ENCODE measurements at regions not wholly inside any gene's neighbourhood (a gene's known extent, or its start where the extent isn't known, plus 50 kb on each side); places are given as distances from the start of the nearest gene placed in this dataset.

- Mint-ChIP-seq H3K4me1 (no peaks in the 10 kb centered on the region), H3K36me3 (no peaks in the 10 kb centered on the region), H3K9me3 (no peaks in the 10 kb centered on the region), H3K4me3 (no peak overlapping the region), H3K27ac (no peak overlapping the region), H3K27me3 (ENCODE audit: low read depth in 2 of 2) (peaks cover 13 to 22% of the 10 kb centered on the region in 2 donors)
- WGBS (ENCODE audit: insufficient coverage) = 79% methylated on average over 2 of the region's 5 CpGs
- H3K27ac ChIP-seq (ENCODE audit: low read length) = no peak overlapping the region
- no peaks in the 10 kb centered on the region for H3K36me3 ChIP-seq (ENCODE audit: control insufficient read depth, insufficient read depth, low read length)
- no peaks in the 10 kb centered on the region for H3K27me3 ChIP-seq (ENCODE audit: control insufficient read depth, insufficient read depth, low read length)
- ATAC-seq (no peak), DNase-seq (no peak)
- H3K4me3 ChIP-seq (ENCODE audit: low read length) = no peak overlapping the region
- H3K4me1 ChIP-seq (ENCODE audit: control insufficient read depth, insufficient read depth, low read length) = no peaks in the 10 kb centered on the region
- TF ChIP-seq CTCF (IDR thresholded peaks at IDR 0.05) = no peak
- H3K9me3 ChIP-seq (ENCODE audit: control insufficient read depth, insufficient read depth, low read length) = no peaks in the 10 kb centered on the region
- intact Hi-C loops (cut with micrococcal nuclease) = no loop called here
Observed at GRCh38 chr21:35562876-35563275, 497.4 kb downstream of the SETD4 start.

GRCh38 chr21:35561116-35561515 lies 499.2 kb downstream of the SETD4 start:
- no peak for TF ChIP-seq CTCF (IDR thresholded peaks at IDR 0.05)
- H3K27ac Mint-ChIP-seq = no peak overlapping the region
- peaks cover 19 to 32% of the 10 kb centered on the region in 2 donors for H3K27me3 Mint-ChIP-seq (ENCODE audit: low read depth in 2 of 2)
- Histone ChIP-seq H3K36me3 (ENCODE audit: control insufficient read depth, insufficient read depth, low read length) (no peaks in the 10 kb centered on the region), H3K4me1 (ENCODE audit: control insufficient read depth, insufficient read depth, low read length) (no peaks in the 10 kb centered on the region), H3K4me3 (ENCODE audit: low read length) (no peak overlapping the region), H3K27me3 (ENCODE audit: control insufficient read depth, insufficient read depth, low read length) (no peaks in the 10 kb centered on the region), H3K27ac (ENCODE audit: low read length) (no peak overlapping the region), H3K9me3 (ENCODE audit: control insufficient read depth, insufficient read depth, low read length) (no peaks in the 10 kb centered on the region)
- ATAC-seq (no peak), DNase-seq (no peak)
- no peaks in the 10 kb centered on the region for H3K36me3 Mint-ChIP-seq
- H3K4me1 Mint-ChIP-seq = no peaks in the 10 kb centered on the region
- 82% methylated on average over 2 of the region's 4 CpGs for WGBS (ENCODE audit: insufficient coverage)
- no peaks in the 10 kb centered on the region for H3K9me3 Mint-ChIP-seq
- no peak overlapping the region for H3K4me3 Mint-ChIP-seq
- intact Hi-C loops (cut with micrococcal nuclease) = no loop called here

- no peak overlapping the region for H3K27ac ChIP-seq (ENCODE audit: low read length)
- H3K4me3 Mint-ChIP-seq = no peak overlapping the region
- H3K27me3 Mint-ChIP-seq (ENCODE audit: low read depth in 2 of 2) = peaks cover 16 to 34% of the 10 kb centered on the region in 2 donors
- H3K4me1 ChIP-seq (ENCODE audit: control insufficient read depth, insufficient read depth, low read length) = no peaks in the 10 kb centered on the region
- no peak for TF ChIP-seq CTCF (IDR thresholded peaks at IDR 0.05)
- H3K4me3 ChIP-seq (ENCODE audit: low read length) = no peak overlapping the region
- ATAC-seq = no peak
- H3K9me3 Mint-ChIP-seq = no peaks in the 10 kb centered on the region
- no peaks in the 10 kb centered on the region for H3K36me3 Mint-ChIP-seq
- H3K9me3 ChIP-seq (ENCODE audit: control insufficient read depth, insufficient read depth, low read length) = no peaks in the 10 kb centered on the region
- no peaks in the 10 kb centered on the region for H3K27me3 ChIP-seq (ENCODE audit: control insufficient read depth, insufficient read depth, low read length)
- 65% methylated on average over 2 of the region's 2 CpGs for WGBS (ENCODE audit: insufficient coverage)
- no peak for DNase-seq
- no peak overlapping the region for H3K27ac Mint-ChIP-seq
- intact Hi-C loops (cut with micrococcal nuclease) = no loop called here
- no peaks in the 10 kb centered on the region for H3K36me3 ChIP-seq (ENCODE audit: control insufficient read depth, insufficient read depth, low read length)
- H3K4me1 Mint-ChIP-seq = no peaks in the 10 kb centered on the region
Observed at GRCh38 chr21:35559829-35560225, 500.5 kb downstream of the SETD4 start.

- H3K36me3 Mint-ChIP-seq = no peaks in the 10 kb centered on the region
- intact Hi-C loops (cut with micrococcal nuclease) = no loop called here
- Histone ChIP-seq H3K27me3 (ENCODE audit: control insufficient read depth, insufficient read depth, low read length) (no peaks in the 10 kb centered on the region), H3K4me3 (ENCODE audit: low read length) (no peak overlapping the region), H3K9me3 (ENCODE audit: control insufficient read depth, insufficient read depth, low read length) (no peaks in the 10 kb centered on the region), H3K4me1 (ENCODE audit: control insufficient read depth, insufficient read depth, low read length) (no peaks in the 10 kb centered on the region), H3K36me3 (ENCODE audit: control insufficient read depth, insufficient read depth, low read length) (no peaks in the 10 kb centered on the region), H3K27ac (ENCODE audit: low read length) (no peak overlapping the region)
- 93% methylated on average over 8 of the region's 9 CpGs for WGBS (ENCODE audit: insufficient coverage)
- H3K9me3 Mint-ChIP-seq = no peaks in the 10 kb centered on the region
- ATAC-seq (no peak), DNase-seq (no peak)
- H3K27me3 Mint-ChIP-seq (ENCODE audit: low read depth in 2 of 2) = peaks cover 15 to 31% of the 10 kb centered on the region in 2 donors
- H3K4me1 Mint-ChIP-seq = no peaks in the 10 kb centered on the region
- no peak overlapping the region for H3K27ac Mint-ChIP-seq
- no peak for TF ChIP-seq CTCF (IDR thresholded peaks at IDR 0.05)
- no peak overlapping the region for H3K4me3 Mint-ChIP-seq
Observed at GRCh38 chr21:35559128-35559828, 501.0 kb downstream of the SETD4 start.

Measured in natural killer cell (primary cell).